Left ventricle myocardium superior (tissue), 1 donor: ENCODE measurements at regions not wholly inside any gene's neighbourhood (a gene's known extent, or its start where the extent isn't known, plus 50 kb on each side); places are given as distances from the start of the nearest gene placed in this dataset.
"Not testable (repeated sequence)": the region's sequence is repeated elsewhere in the genome, so short reads cannot be mapped to it uniquely, and the experiment has no call there.

Experiments
- ATAC-seq: fragments of 200-7000 bp; cut with Tn5 transposase; one replicate; pipeline ENCODE4 v1.9.1; 2020; ENCODE audit warnings: mild to moderate bottlenecking, moderate library complexity
- DNase-seq: peaks from one replicate; pipeline ENCODE4 v3.0.0-alpha.2; 2020
- intact Hi-C: fragments of 100-400 bp; cut with micrococcal nuclease; formaldehyde crosslinking; loops from one replicate; pipeline ENCODE4 v1.11.0; 2022
- donor health status: DM: no; HTN: yes; CAD: no; lungs with severe emphysema.

GRCh38 chr15:62856466-62857246 lies 185.9 kb upstream of the TPM1 start:
- intact Hi-C loops = no loop called here
- ATAC-seq = no peak
- no peak for DNase-seq

GRCh38 chr15:62857411-62857853 lies 185.1 kb upstream of the TPM1 start:
- peak; percentile 12 for ATAC-seq
- DNase-seq = no peak
- intact Hi-C loops = no loop called here

- intact Hi-C loops = no loop called here
Measured at GRCh38 chr15:62858343-62858742, 184.2 kb upstream of the TPM1 start.

GRCh38 chr15:62862717-62863116 lies 179.8 kb upstream of the TPM1 start:
- ATAC-seq (no peak), DNase-seq (no peak)
- intact Hi-C loops = no loop called here

More at GRCh38 chr15:62858343-62858742, 184.2 kb upstream of the TPM1 start:
- no peak for ATAC-seq
- DNase-seq = no peak

- ATAC-seq = no peak
- intact Hi-C loops = no loop called here
- no peak for DNase-seq
Measured at GRCh38 chr15:62866366-62866765, 176.2 kb upstream of the TPM1 start.

GRCh38 chr15:62867844-62868243 lies 174.7 kb upstream of the TPM1 start:
- ATAC-seq = no peak
- intact Hi-C loops = no loop called here

GRCh38 chr15:62868507-62868906 lies 174.0 kb upstream of the TPM1 start:
- intact Hi-C loops = no loop called here

More at GRCh38 chr15:62867844-62868243, 174.7 kb upstream of the TPM1 start:
- DNase-seq = no peak

GRCh38 chr15:62869116-62869515 lies 173.4 kb upstream of the TPM1 start:
- DNase-seq = no peak
- intact Hi-C loops = no loop called here
- ATAC-seq = no peak

More at GRCh38 chr15:62868507-62868906, 174.0 kb upstream of the TPM1 start:
- no peak for ATAC-seq
- DNase-seq = no peak

- ATAC-seq (no peak), DNase-seq (no peak)
- intact Hi-C loops = no loop called here
Measured at GRCh38 chr15:62870216-62870615, 172.3 kb upstream of the TPM1 start.

GRCh38 chr15:62870701-62871100 lies 171.8 kb upstream of the TPM1 start:
- intact Hi-C loops, DNase-seq, ATAC-seq: not testable (repeated sequence)

GRCh38 chr15:62873203-62873602 lies 169.3 kb upstream of the TPM1 start:
- no peak for DNase-seq
- no peak for ATAC-seq
- intact Hi-C loops = no loop called here

- ATAC-seq (no peak), DNase-seq (no peak)
- intact Hi-C loops = no loop called here
Measured at GRCh38 chr15:62874064-62874463, 168.5 kb upstream of the TPM1 start.

GRCh38 chr15:62874959-62875625 lies 167.5 kb upstream of the TPM1 start:
- ATAC-seq = peak; percentile 59
- peak; percentile 46 for DNase-seq
- intact Hi-C loops = no loop called here

- intact Hi-C loops = no loop called here
- DNase-seq = no peak
- ATAC-seq = peak; percentile 63
Measured at GRCh38 chr15:62875626-62876021, 166.9 kb upstream of the TPM1 start.

- ATAC-seq (peak; percentile 8), DNase-seq (no peak)
- intact Hi-C loops = no loop called here
Measured at GRCh38 chr15:62877276-62877857, 165.2 kb upstream of the TPM1 start.

- intact Hi-C loops = no loop called here
- peak; percentile 43 for ATAC-seq
- no peak for DNase-seq
Measured at GRCh38 chr15:62878070-62878469, 164.5 kb upstream of the TPM1 start.

GRCh38 chr15:62879770-62880169 lies 162.8 kb upstream of the TPM1 start:
- no peak for DNase-seq
- ATAC-seq = no peak
- intact Hi-C loops = no loop called here

GRCh38 chr15:62880278-62880677 lies 162.3 kb upstream of the TPM1 start:
- DNase-seq (no peak), ATAC-seq (no peak)
- intact Hi-C loops = no loop called here

- ATAC-seq = no peak
Measured at GRCh38 chr15:62881056-62881455, 161.5 kb upstream of the TPM1 start.

GRCh38 chr15:62883938-62884479 lies 158.5 kb upstream of the TPM1 start:
- intact Hi-C loops = no loop called here
- ATAC-seq = no peak

More at GRCh38 chr15:62881056-62881455, 161.5 kb upstream of the TPM1 start:
- DNase-seq = no peak
- intact Hi-C loops = no loop called here

More at GRCh38 chr15:62883938-62884479, 158.5 kb upstream of the TPM1 start:
- no peak for DNase-seq
